Stimulated activated naive CD8-positive, alpha-beta T cell treated with anti-CD3 and anti-CD28 coated beads, Interleukin-15, amount 100 ng/mL, for 72 hours (primary cell): ENCODE measurements at regions not wholly inside any gene's neighbourhood (a gene's known extent, or its start where the extent isn't known, plus 50 kb on each side); places are given as distances from the start of the nearest gene placed in this dataset.
A peak's percentile ranks its signal among the peaks of the same experiment; 100 is the strongest.

ENCODE experiments used
- ATAC-seq: fragments of 150-1000 bp; cut with Tn5 transposase; 2 replicates; pipeline ENCODE4 v1.10.0; 2021; ENCODE audit warnings: mild to moderate bottlenecking, moderate library complexity
- DNase-seq, 2 donors: peaks; one replicate each; pipeline ENCODE4 v3.0.0; 2021 to 2022
- H3K27ac Mint-ChIP-seq, 2 donors: one replicate each; pipeline ENCODE4 v1.8.0; 2022; ENCODE audit warnings: mild to moderate bottlenecking in 2 of 2, mixed read lengths in 2 of 2, moderate library complexity in 2 of 2
- H3K27me3 Mint-ChIP-seq: one replicate; pipeline ENCODE4 v1.8.0; 2022; ENCODE audit warnings: mixed read lengths
- H3K4me1 Mint-ChIP-seq: one replicate; pipeline ENCODE4 v1.8.0; 2022; ENCODE audit warnings: mild to moderate bottlenecking, mixed read lengths
- H3K4me3 Mint-ChIP-seq, 2 donors: one replicate each; pipeline ENCODE4 v1.8.0; 2022; ENCODE audit warnings: mild to moderate bottlenecking in 2 of 2, mixed read lengths in 2 of 2, moderate library complexity in 1 of 2
- H3K9me3 Mint-ChIP-seq, 2 donors: one replicate each; pipeline ENCODE4 v1.8.0; 2022; ENCODE audit warnings: mixed read lengths in 2 of 2

DNA sequence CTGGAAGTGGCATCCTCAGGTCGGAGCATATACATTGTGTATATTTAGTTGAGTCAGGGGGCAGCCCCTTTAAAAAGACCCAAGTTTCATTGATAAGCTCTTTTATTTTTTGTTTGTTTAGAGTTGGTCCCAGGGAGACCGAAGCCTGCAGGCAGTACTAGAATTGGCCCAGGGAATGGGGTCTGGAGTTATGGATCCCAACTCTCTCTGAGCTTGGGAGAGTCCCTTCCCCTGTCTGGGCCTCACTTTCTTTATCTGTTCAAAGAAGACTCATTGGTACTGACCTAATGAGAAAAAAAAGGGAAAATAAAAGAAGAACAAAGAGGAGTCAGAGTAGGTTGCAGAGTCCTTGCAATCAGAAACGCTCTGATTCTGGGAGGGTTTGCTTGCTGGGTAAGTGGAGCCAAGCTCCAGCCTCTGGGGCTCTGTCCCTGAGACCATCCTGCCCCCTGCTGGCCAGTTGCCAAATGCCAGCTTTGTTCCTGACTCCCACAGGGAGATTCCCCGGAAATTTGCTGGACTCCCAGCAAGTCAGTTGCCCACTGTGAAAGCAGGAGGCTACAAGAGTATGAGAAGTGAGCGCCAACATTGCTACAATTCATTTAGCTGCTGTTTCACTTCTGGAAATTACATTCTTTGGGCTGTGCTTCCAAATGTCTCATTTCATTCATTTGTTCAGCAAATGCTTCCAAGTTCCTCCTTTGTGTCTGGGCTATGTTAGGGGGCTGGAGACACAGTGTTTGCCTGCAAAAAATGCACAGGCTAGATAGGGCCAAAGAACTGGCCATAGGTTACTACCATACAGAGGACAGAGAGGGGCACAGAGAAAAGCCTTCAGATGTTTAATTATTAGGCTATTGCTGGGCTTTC lies 156.2 kb downstream of the MELK start:
- DNase-seq (peak; percentile 53 to 63), ATAC-seq (peak; percentile 76)
- H3K27ac Mint-ChIP-seq = no peak overlapping the region
- no peak overlapping the region for H3K4me3 Mint-ChIP-seq
- H3K27me3 Mint-ChIP-seq = peaks cover 7% of the 10 kb centered on the region
- no peaks in the 10 kb centered on the region for H3K4me1 Mint-ChIP-seq
- H3K9me3 Mint-ChIP-seq = no peaks in the 10 kb centered on the region

DNA sequence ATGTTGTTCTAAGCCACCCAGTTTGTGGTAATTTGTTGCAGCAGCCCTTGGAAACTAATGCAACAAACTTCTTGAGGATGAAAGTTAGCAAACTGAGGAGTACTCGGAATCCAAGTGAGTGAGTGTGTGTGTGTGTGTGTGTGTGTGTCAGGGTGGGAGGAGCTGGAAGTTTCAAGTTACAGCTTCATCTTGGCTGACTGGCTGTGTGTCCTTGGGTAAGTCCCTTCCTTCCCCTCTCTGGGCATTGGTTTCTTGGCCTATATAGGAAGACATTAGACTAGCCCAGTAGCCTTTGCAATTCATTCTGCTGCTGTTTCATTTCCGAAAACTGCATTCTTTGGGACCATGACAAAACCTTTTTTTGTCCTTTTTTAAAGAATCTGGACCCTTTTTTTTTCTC lies 157.2 kb downstream of the MELK start:
- no peaks in the 10 kb centered on the region for H3K9me3 Mint-ChIP-seq
- H3K4me1 Mint-ChIP-seq = no peaks in the 10 kb centered on the region
- no peak overlapping the region for H3K4me3 Mint-ChIP-seq
- DNase-seq (no peak), ATAC-seq (no peak)
- no peak overlapping the region for H3K27ac Mint-ChIP-seq
- peaks cover 7% of the 10 kb centered on the region for H3K27me3 Mint-ChIP-seq

DNA sequence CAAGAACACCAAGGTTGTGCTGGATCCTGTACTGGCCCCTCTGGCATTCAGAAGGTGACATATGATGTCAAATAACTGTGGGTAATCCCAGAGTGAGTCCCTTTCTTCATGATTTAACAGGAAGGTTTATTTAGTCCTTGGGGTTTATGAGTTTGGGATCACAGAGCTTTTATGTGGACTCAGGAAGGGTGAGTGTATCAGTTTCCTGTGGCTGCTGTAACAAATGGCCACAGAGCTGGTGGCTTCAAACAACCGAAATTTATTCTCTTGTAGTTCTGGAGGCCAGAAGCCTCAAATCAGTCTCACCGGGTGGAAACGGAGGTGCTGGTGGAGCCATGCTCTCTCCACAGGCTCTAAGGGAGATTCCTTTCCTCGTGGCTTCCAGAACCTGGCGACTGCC lies 157.7 kb downstream of the MELK start:
- DNase-seq (no peak), ATAC-seq (no peak)
- Mint-ChIP-seq H3K27ac (no peak overlapping the region), H3K9me3 (no peaks in the 10 kb centered on the region), H3K27me3 (peaks cover 7% of the 10 kb centered on the region), H3K4me1 (no peaks in the 10 kb centered on the region), H3K4me3 (no peak overlapping the region)

DNA sequence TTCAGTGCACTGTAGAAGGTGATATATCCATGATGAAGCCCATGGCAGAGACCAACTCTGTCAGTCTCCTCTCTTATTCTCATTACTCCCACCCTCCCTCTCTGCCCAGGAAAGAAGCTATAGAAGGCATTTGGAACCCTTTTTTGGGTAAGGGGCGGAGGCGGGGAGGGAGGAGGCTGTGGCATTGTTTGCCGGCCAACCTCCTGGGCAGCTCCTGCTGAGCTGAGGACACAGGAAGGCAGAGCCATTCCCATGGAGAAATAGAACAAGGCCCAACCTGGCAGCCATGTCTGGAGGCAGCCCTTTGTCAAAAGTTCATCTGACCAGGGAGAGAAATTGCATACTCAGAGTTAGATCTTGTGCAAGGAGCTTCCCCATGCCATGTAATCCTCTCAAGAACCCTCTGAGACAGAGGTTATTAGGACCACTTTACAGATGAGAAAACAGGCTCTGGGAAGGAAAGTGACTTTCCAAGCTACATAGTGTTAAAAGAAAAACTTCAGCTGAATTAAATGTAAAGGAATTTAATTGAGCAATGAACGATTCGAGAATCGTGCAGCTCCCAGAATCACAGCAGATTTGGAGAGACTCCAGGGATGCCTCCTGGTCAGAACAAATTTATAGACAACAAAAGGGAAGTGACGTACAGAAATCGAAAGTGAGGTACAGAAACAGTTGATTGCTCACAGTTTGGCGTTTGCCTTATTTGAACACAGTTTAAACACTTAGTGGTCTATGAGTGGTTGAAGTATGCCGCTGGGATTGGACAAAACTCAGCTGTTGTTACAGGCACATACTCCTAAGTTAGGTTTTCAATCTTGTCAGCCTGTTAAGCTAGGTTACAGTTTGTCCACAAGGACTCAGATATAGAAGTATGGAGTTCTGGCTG lies 158.6 kb downstream of the MELK start:
- H3K9me3 Mint-ChIP-seq = no peaks in the 10 kb centered on the region
- H3K27ac Mint-ChIP-seq = no peak overlapping the region
- peaks cover 10% of the 10 kb centered on the region for H3K27me3 Mint-ChIP-seq
- H3K4me1 Mint-ChIP-seq = no peaks in the 10 kb centered on the region
- DNase-seq = no peak
- ATAC-seq = no peak
- H3K4me3 Mint-ChIP-seq = no peak overlapping the region

DNA sequence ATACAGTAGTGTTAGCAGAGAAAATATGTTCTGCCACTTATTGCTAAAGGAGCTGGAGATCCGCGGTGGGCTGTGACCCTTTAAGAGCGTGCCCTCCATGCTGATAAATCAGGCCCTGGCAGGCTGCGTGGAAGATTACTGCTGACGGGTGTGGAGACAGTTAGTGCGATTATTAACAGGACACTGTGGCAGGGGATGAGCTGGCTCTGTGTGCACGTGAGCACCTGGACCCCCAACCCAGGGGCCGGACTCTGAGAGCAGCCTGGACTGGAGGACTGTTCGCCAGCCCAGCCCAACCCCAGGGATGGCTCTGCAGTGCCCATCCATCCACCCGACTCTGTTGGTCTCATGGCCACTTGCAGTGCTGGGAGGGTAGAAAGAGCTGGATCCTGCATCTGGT lies 162.0 kb downstream of the MELK start:
- DNase-seq (no peak), ATAC-seq (no peak)
- no peak overlapping the region for H3K27ac Mint-ChIP-seq
- no peaks in the 10 kb centered on the region for H3K9me3 Mint-ChIP-seq
- peaks cover 34% of the 10 kb centered on the region for H3K27me3 Mint-ChIP-seq
- peaks cover 1% of the 10 kb centered on the region for H3K4me1 Mint-ChIP-seq
- H3K4me3 Mint-ChIP-seq = no peak overlapping the region

- Mint-ChIP-seq H3K27ac (no peak overlapping the region), H3K27me3 (peaks cover 47% of the 10 kb centered on the region), H3K9me3 (no peaks in the 10 kb centered on the region), H3K4me1 (peaks cover 7% of the 10 kb centered on the region), H3K4me3 (no peak overlapping the region)
- ATAC-seq (no peak), DNase-seq (no peak)
These were observed 164.0 kb downstream of the MELK start for GRCh38 chr9:36736648-36737047.

- H3K9me3 Mint-ChIP-seq = no peaks in the 10 kb centered on the region
- H3K4me3 Mint-ChIP-seq = no peak overlapping the region
- H3K4me1 Mint-ChIP-seq = peaks cover 7% of the 10 kb centered on the region
- H3K27me3 Mint-ChIP-seq = peaks cover 64% of the 10 kb centered on the region
- DNase-seq (no peak), ATAC-seq (no peak)
- no peak overlapping the region for H3K27ac Mint-ChIP-seq
These were observed 165.8 kb downstream of the MELK start for GRCh38 chr9:36738318-36738976.

DNA sequence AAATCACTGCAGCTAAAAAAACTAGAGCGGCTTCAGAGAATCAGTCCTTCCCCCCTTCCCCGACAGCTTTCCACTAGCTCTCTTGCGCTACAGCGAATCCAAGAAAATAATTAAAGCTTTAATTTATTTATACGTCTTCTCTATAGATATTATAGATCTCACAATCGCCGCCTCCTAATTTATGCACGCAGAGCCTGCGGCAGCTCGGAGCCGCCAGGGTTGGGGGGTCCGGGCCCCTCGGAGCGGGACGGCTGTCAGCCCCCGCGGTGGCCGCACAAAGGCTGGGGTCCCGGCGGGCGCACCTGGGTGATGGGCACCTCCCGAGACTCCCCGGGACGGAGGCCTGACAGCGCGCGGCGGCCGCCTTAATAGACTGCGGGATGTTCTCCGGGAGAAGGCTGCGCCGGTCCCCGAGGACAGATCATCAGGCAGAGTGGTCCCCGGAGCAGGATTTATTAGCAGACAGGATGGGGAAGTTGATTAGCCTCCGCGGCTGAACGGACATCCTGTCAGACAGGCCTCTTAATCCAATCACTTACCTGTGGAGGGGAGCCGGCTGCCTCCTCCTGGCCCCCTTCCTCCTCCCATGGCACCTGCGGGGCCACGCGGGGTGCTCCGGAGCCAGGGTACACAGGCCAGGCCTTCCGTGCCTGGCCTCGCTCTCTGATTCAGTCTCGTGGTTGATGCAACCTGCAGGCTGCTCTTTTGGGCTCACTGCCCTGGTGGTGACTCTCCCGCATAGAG lies 166.8 kb downstream of the MELK start:
- H3K4me1 Mint-ChIP-seq = peaks cover 7% of the 10 kb centered on the region
- peak in 1 of 2 donors; percentile 13 for DNase-seq
- no peaks in the 10 kb centered on the region for H3K9me3 Mint-ChIP-seq
- H3K4me3 Mint-ChIP-seq = peak overlapping the region; percentile 20 to 44
- peaks cover 65% of the 10 kb centered on the region for H3K27me3 Mint-ChIP-seq
- peak; percentile 56 for ATAC-seq
- H3K27ac Mint-ChIP-seq = peak overlapping the region in 1 of 2 donors; percentile 28

DNA sequence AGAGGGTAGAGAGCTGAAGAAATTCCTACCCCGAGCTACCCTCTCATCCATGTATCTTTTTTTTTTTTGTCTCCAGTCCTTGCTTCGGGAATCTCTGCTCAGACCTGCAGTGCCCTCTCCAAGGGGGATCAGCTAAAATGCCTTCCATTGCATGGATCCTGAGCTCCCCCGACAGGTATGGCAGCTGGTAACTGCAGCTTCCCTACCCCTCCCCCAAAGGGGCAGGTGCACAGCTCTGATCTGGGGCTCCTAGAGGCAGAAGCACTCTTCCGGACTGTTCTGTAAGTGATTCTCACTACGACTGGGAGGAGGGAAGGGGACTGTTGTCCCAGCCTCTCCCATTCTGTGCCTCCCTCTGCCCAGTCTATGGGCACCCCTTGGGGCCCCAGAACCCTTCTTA lies 169.6 kb downstream of the MELK start:
- DNase-seq (no peak), ATAC-seq (no peak)
- Mint-ChIP-seq H3K9me3 (no peaks in the 10 kb centered on the region), H3K4me3 (no peak overlapping the region), H3K4me1 (peaks cover 7% of the 10 kb centered on the region), H3K27ac (no peak overlapping the region), H3K27me3 (peaks cover 74% of the 10 kb centered on the region)

GRCh38 chr9:36744678-36745077 lies 172.0 kb downstream of the MELK start:
- Mint-ChIP-seq H3K9me3 (peaks cover 0 to 6% of the 10 kb centered on the region in 2 donors), H3K27ac (no peak overlapping the region), H3K4me3 (no peak overlapping the region), H3K27me3 (peaks cover 79% of the 10 kb centered on the region), H3K4me1 (peaks cover 6% of the 10 kb centered on the region)
- DNase-seq (no peak), ATAC-seq (no peak)

DNA sequence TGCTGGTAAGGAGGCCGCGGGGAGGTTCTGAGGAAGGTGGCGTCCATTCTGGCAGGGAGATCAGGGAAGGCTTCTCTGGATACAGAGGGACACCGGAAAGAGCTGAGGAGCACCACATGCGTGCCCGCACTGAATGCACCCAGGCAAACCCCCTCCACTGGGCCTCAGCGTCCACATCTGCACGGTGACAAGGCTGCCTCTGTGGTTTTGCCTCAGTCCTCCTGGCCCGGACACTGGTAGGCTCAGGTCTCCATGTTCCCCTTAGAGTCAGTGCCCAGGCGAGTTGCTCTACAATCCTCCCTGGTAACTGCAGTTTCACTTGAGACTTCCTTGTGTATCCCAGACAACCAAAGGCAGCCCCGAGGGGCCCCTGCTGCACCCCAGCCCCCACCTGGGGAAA lies 173.3 kb downstream of the MELK start:
- peak overlapping the region in 1 of 2 donors; percentile 75 for H3K27ac Mint-ChIP-seq
- H3K9me3 Mint-ChIP-seq = peaks cover 0 to 6% of the 10 kb centered on the region in 2 donors
- peaks cover 79% of the 10 kb centered on the region for H3K27me3 Mint-ChIP-seq
- ATAC-seq (no peak), DNase-seq (no peak)
- H3K4me3 Mint-ChIP-seq = no peak overlapping the region
- no peaks in the 10 kb centered on the region for H3K4me1 Mint-ChIP-seq

DNA sequence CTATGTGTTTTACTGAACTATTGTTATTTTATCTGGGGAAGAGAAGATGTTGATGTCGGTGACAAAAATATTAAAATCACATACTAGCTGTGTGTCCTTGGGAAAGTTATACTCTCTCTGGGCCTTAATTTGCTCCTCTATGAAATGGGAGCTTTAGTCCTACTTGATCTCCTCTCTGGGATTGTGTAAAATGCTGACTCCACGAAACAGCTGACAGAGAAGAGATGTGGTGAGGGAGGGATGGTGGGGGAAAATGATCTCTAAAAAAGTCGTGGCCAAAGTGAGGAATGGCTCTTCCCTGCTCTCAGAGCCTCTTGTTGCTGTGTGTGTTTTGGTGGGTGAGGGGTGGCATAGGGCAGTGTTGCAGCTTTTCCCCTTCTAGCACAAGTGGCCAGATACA lies 173.7 kb downstream of the MELK start:
- Mint-ChIP-seq H3K4me3 (no peak overlapping the region), H3K27me3 (peaks cover 79% of the 10 kb centered on the region), H3K27ac (no peak overlapping the region), H3K4me1 (no peaks in the 10 kb centered on the region), H3K9me3 (peaks cover 0 to 6% of the 10 kb centered on the region in 2 donors)
- ATAC-seq = no peak
- no peak for DNase-seq

DNA sequence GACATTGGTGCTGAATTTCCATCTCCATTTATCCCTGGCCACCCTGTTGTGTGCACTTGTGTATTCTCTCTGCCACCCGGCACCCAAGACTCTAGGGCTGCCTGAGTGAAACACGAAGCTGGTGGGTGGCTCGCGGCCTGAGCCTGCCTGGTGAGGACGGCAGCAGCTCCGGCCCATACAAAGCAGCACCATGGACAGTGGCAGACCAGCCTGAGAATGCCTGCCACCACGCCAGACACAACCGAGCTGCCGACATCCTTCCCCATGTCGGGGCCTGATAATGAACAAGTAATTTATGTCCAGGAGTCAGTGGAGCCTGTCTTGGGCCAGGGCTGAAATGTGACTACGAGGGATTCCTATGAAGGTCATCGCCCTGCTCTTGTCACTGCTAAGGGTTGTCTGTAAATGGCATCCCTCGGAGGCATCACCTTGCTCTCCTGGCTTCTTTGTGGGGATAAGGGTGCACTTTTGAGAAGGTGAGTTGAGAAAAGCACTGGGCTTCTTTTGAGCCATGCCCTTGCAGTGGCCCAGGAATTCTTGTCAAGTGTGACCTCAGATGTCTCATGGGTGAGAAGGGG lies 175.7 kb downstream of the MELK start:
- H3K27ac Mint-ChIP-seq = no peak overlapping the region
- H3K4me3 Mint-ChIP-seq = no peak overlapping the region
- no peak for DNase-seq
- H3K27me3 Mint-ChIP-seq = peaks cover 79% of the 10 kb centered on the region
- H3K4me1 Mint-ChIP-seq = no peaks in the 10 kb centered on the region
- no peak for ATAC-seq
- peaks cover 0 to 6% of the 10 kb centered on the region in 2 donors for H3K9me3 Mint-ChIP-seq

DNA sequence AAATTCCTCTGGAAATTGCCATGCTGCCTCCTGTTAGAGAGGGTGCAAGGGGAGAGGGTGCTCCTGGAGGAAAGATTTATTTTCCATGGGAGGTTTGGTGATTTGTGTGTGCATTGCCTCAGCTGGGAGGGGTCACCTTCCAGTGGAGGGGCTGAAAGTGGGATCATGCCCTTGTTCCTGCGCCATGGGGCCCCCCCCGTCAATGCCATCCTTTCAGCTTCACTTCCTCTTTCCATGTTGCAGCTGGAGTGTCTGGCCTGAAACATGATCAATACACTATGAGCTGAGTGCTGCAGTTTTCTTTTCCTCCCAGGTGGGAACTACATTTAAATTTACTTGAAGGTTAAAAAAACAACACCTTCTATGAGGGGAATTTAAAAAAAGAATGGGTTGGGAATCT lies 176.8 kb downstream of the MELK start:
- no peak overlapping the region for H3K4me3 Mint-ChIP-seq
- no peak overlapping the region for H3K27ac Mint-ChIP-seq
- H3K4me1 Mint-ChIP-seq = no peaks in the 10 kb centered on the region
- ATAC-seq (no peak), DNase-seq (no peak)
- H3K27me3 Mint-ChIP-seq = peaks cover 85% of the 10 kb centered on the region
- peaks cover 0 to 6% of the 10 kb centered on the region in 2 donors for H3K9me3 Mint-ChIP-seq

- no peak for ATAC-seq
- Mint-ChIP-seq H3K4me1 (no peaks in the 10 kb centered on the region), H3K27ac (no peak overlapping the region), H3K27me3 (peaks cover 95% of the 10 kb centered on the region), H3K9me3 (peaks cover 0 to 6% of the 10 kb centered on the region in 2 donors), H3K4me3 (no peak overlapping the region)
- no peak for DNase-seq
These were observed 177.9 kb downstream of the MELK start for GRCh38 chr9:36750630-36751029.
